Panc1 (cell line): ENCODE measurements at regions not wholly inside any gene's neighbourhood (a gene's known extent, or its start where the extent isn't known, plus 50 kb on each side); places are given as distances from the start of the nearest gene placed in this dataset.

Experiments used
- CTCF ChIP-seq: fragments of 450-650 bp; IDR thresholded peaks from 2 replicates; pipeline ENCODE4 v1.5.1; 2017; ENCODE audit warnings: mild to moderate bottlenecking
- POLR2AphosphoS5 ChIP-seq: IDR thresholded peaks from 2 replicates; pipeline ENCODE4 v1.6.1; 2012; ENCODE audit warnings: mild to moderate bottlenecking, low read depth, low read length, moderate library complexity
- REST ChIP-seq, 2 experiments: IDR thresholded peaks; 2 replicates each; pipeline ENCODE4 v1.6.1; 2011 to 2012; ENCODE audit warnings: low read depth in 2 of 2, control low read depth in 1 of 2, low read length in 1 of 2, mild to moderate bottlenecking in 1 of 2, moderate library complexity in 1 of 2; ENCODE audit not compliant: insufficient read depth in 1 of 2
- TCF7L2 ChIP-seq: IDR thresholded peaks from 2 replicates; pipeline ENCODE4 v1.6.1; 2011; ENCODE audit warnings: mild to moderate bottlenecking, low read depth, low read length, inconsistent platforms

GRCh38 chr7:47190462-47190861 lies 391.4 kb downstream of the TNS3 start:
- no peak for TF ChIP-seq CTCF
- TF ChIP-seq REST (IDR thresholded peaks at IDR 0.05; ENCODE audit: insufficient read depth in 1 of 2, low read depth in 2 of 2, low read length in 1 of 2), result no peak
- no peak for TF ChIP-seq POLR2AphosphoS5
- no peak for TF ChIP-seq TCF7L2
